Upper lobe of left lung (tissue), 4 donors: ENCODE measurements at regions not wholly inside any gene's neighbourhood (a gene's known extent, or its start where the extent isn't known, plus 50 kb on each side); places are given as distances from the start of the nearest gene placed in this dataset.

Experiments used
- CTCF ChIP-seq, 6 experiments: fragments of 450-650 bp in 4 of 6; fragments of 200-600 bp in 2 of 6; sonication (generic) in 2 of 6; IDR thresholded peaks; one replicate each; pipeline ENCODE4 v1.5.1; 2016 to 2019; ENCODE audit warnings: antibody characterized with exemption in 6 of 6
- POLR2A ChIP-seq, 4 donors: fragments of 450-650 bp; IDR thresholded peaks; one replicate each; pipeline ENCODE4 v1.5.1; 2016 to 2017; ENCODE audit warnings: antibody characterized with exemption in 4 of 4, mild to moderate bottlenecking in 2 of 4

- TF ChIP-seq CTCF (IDR thresholded peaks at IDR 0.05) (no peak), POLR2A (IDR thresholded peaks at IDR 0.05) (no peak)
Observed at GRCh38 chr20:51128198-51128597, 105.3 kb upstream of the KCNG1 start.
